Esophagus squamous epithelium (tissue), 4 donors: ENCODE measurements at regions not wholly inside any gene's neighbourhood (a gene's known extent, or its start where the extent isn't known, plus 50 kb on each side); places are given as distances from the start of the nearest gene placed in this dataset.

Source experiments
- POLR2A ChIP-seq, 4 donors: fragments of 450-650 bp; IDR thresholded peaks; one replicate each; pipeline ENCODE4 v1.6.1; 2017; ENCODE audit warnings: antibody characterized with exemption in 4 of 4, mild to moderate bottlenecking in 4 of 4, moderate library complexity in 3 of 4
- TF ChIP-seq, protein P1 (sequence below), 6 experiments: fragments of 450-650 bp in 4 of 6; fragments of 200-600 bp in 2 of 6; sonication (generic) in 2 of 6; IDR thresholded peaks; one replicate each; pipeline ENCODE4 v1.5.1; 2016 to 2019; ENCODE audit warnings: antibody characterized with exemption in 6 of 6, mild to moderate bottlenecking in 4 of 6, moderate library complexity in 4 of 6

DNA sequence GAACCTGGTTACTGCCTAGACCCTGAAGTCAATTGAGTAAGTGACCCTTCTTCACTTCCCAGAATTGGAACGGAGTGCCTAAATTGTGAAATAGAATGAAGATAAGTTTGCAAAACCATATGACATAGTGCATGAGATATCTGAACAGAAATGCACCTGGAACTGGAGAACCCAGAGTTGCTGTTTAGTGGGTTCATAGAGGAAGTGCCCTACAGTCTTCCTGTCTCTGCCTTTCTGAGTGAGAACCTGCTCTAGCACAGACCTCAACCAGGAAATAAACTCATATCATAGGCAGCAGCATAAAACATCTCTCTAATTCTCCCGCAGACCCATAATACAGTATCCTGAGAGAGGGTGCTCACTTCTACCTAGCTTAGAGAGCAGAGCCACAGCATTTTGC, 82.9 kb downstream of the EOMES start:
- TF ChIP-seq, protein P1, sequence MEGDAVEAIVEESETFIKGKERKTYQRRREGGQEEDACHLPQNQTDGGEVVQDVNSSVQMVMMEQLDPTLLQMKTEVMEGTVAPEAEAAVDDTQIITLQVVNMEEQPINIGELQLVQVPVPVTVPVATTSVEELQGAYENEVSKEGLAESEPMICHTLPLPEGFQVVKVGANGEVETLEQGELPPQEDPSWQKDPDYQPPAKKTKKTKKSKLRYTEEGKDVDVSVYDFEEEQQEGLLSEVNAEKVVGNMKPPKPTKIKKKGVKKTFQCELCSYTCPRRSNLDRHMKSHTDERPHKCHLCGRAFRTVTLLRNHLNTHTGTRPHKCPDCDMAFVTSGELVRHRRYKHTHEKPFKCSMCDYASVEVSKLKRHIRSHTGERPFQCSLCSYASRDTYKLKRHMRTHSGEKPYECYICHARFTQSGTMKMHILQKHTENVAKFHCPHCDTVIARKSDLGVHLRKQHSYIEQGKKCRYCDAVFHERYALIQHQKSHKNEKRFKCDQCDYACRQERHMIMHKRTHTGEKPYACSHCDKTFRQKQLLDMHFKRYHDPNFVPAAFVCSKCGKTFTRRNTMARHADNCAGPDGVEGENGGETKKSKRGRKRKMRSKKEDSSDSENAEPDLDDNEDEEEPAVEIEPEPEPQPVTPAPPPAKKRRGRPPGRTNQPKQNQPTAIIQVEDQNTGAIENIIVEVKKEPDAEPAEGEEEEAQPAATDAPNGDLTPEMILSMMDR (IDR thresholded peaks at IDR 0.05) = no peak
- no peak for TF ChIP-seq POLR2A (IDR thresholded peaks at IDR 0.05)
